ENCODE measurements at regions not wholly inside any gene's neighbourhood (a gene's known extent, or its start where the extent isn't known, plus 50 kb on each side); places are given as distances from the start of the nearest gene placed in this dataset.

- no peak for TF ChIP-seq ZNF701 (tag by site-specific recombination; IDR thresholded peaks at IDR 0.05)
- TF ChIP-seq ZBTB7A (tag by site-specific recombination; IDR thresholded peaks at IDR 0.05; ENCODE audit: low read depth): no peak
- no peak for TF ChIP-seq ZBTB6 (tag by site-specific recombination; IDR thresholded peaks at IDR 0.05)
- no peak for TF ChIP-seq CTCF (tag by site-specific recombination; IDR thresholded peaks at IDR 0.05)
- TF ChIP-seq ZNF530 (tag by site-specific recombination; IDR thresholded peaks at IDR 0.05; ENCODE audit: low read depth): no peak
- no peak for TF ChIP-seq ZNF416 (tag by site-specific recombination; IDR thresholded peaks at IDR 0.05)
- TF ChIP-seq REST (tag by site-specific recombination; IDR thresholded peaks at IDR 0.05): no peak
- TF ChIP-seq GFI1B (tag by site-specific recombination; IDR thresholded peaks at IDR 0.05): no peak
- no peak for TF ChIP-seq PBX3 (CRISPR knock-in tag; IDR thresholded peaks at IDR 0.05)
- no peak for TF ChIP-seq ZNF501 (tag by site-specific recombination; IDR thresholded peaks at IDR 0.05)
- TF ChIP-seq ZNF707 (tag by site-specific recombination; IDR thresholded peaks at IDR 0.05): no peak
- TF ChIP-seq ZNF639 (tag by site-specific recombination; IDR thresholded peaks at IDR 0.05): no peak
Measured at GRCh38 chr2:7329465-7329864, 412.3 kb downstream of the RNF144A start.
